ENCODE measurements at regions not wholly inside any gene's neighbourhood (a gene's known extent, or its start where the extent isn't known, plus 50 kb on each side); places are given as distances from the start of the nearest gene placed in this dataset.

DNA sequence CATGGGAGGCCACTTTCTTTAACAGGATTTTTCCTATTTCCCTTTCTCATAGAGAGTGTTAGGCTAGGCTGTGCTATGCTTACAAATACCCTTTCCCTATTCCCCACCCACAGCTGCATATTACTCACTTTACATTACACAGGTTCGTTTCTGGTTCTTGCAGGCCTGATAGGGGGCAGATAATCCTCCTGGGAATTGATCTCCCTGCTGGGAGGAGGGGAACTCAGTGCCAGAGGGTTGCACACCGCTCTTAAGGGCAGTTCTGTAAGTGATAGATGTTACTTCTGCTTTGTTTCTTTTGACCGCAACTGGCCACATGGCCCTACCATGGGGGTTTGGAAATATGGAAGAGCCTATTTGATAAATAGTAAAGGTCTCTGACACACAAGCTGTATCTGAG lies 54.0 kb upstream of the NTRK2 start:
- Histone ChIP-seq H3K27me3 (ENCODE audit: insufficient read depth, poor library complexity, severe bottlenecking) (no peaks in the 10 kb centered on the region), H3K4me3 (replicated peaks; ENCODE audit: insufficient read depth, low read length) (no peak overlapping the region), H3K27ac (replicated peaks) (no peak overlapping the region)
- peak; percentile 56; the same call in 1 of the 2 replicates for TF ChIP-seq SPI1 (IDR thresholded peaks at IDR 0.05; ENCODE audit: borderline replicate concordance, low read depth)
- TF ChIP-seq POLR2AphosphoS5 (IDR thresholded peaks at IDR 0.05; ENCODE audit: low read depth), result no peak
- DNase-seq (ENCODE audit: low read depth in 1 of 2, low spot score in 1 of 2), result peak; percentile 6 to 76

DNA sequence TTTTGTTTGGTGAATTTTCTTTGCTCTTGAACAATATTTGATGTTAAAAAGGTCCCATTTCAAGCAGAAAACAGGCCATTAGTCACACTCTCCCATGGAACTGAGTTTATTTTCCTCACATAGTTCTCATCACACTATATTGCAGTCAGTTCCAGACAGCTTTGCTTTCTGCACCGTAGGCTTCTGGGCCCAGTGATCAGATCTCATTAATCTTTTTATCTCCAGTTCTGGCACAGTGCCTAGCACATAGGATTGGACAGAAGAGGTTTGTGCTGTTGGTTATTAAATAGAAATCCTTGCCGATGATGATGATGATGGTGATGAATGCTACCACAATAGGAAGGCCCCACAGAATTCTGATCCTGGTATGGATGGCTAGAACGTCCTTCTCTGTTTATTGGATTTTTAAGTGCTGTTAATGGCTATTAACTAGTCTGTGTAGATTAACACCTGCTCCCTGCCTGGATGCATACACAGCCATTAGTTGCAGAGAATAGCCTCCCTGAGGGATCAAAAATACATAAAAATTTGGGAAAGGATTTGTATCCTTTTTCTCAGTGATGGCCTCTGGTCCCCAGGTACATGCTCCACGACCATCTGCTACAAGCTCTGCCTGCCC lies 52.0 kb upstream of the NTRK2 start:
- DNase-seq (ENCODE audit: low read depth in 1 of 2, low spot score in 1 of 2), result no peak
- Histone ChIP-seq H3K4me3 (replicated peaks; ENCODE audit: insufficient read depth, low read length) (no peak overlapping the region), H3K27ac (replicated peaks) (no peak overlapping the region), H3K27me3 (ENCODE audit: insufficient read depth, poor library complexity, severe bottlenecking) (no peaks in the 10 kb centered on the region)
- TF ChIP-seq POLR2AphosphoS5 (IDR thresholded peaks at IDR 0.05; ENCODE audit: low read depth) (no peak), GABPA (IDR thresholded peaks at IDR 0.05; ENCODE audit: low read depth) (no peak), SPI1 (IDR thresholded peaks at IDR 0.05; ENCODE audit: borderline replicate concordance, low read depth) (no peak), REST (IDR thresholded peaks at IDR 0.05; ENCODE audit: insufficient replicate concordance, low read depth) (no peak), CTCF (IDR thresholded peaks at IDR 0.05; ENCODE audit: insufficient read depth, low read length) (no peak)

Data from HL-60 (cell line).